Peyer's patch (tissue), 4 donors: ENCODE measurements at regions not wholly inside any gene's neighbourhood (a gene's known extent, or its start where the extent isn't known, plus 50 kb on each side); places are given as distances from the start of the nearest gene placed in this dataset.

Source experiments
- DNase-seq, 3 donors: peaks; one replicate each; pipeline ENCODE4 v3.0.0-alpha.2; 2017 to 2019
- H3K27ac ChIP-seq, 4 donors: fragments of 200-600 bp; sonication (generic); one replicate each; pipeline ENCODE4 v1.5.1; 2016 to 2019
- H3K27me3 ChIP-seq, 2 donors: fragments of 200-600 bp; sonication (generic); one replicate each; pipeline ENCODE4 v1.5.1; 2019
- H3K36me3 ChIP-seq, 3 donors: fragments of 200-600 bp; sonication (generic); one replicate each; pipeline ENCODE4 v1.5.1; 2016 to 2019
- H3K4me1 ChIP-seq, 4 donors: fragments of 200-600 bp; sonication (generic); one replicate each; pipeline ENCODE4 v1.5.1; 2016 to 2019
- H3K4me3 ChIP-seq, 4 donors: fragments of 200-600 bp; sonication (generic); 1 replicate in 3 of 4; 2 replicates in 1 of 4; pipeline ENCODE4 v1.5.1; 2016 to 2019; ENCODE audit warnings: mild to moderate bottlenecking in 1 of 4
- H3K9me3 ChIP-seq, 4 donors: fragments of 200-600 bp; sonication (generic); one replicate each; pipeline ENCODE4 v1.5.1; 2016 to 2019; ENCODE audit warnings: mild to moderate bottlenecking in 1 of 4
- CTCF ChIP-seq, 6 experiments: fragments of 450-650 bp in 4 of 6; fragments of 200-600 bp in 2 of 6; sonication (generic) in 1 of 6; IDR thresholded peaks; one replicate each; pipeline ENCODE4 v1.5.1; 2017 to 2019; ENCODE audit warnings: antibody characterized with exemption in 6 of 6, mild to moderate bottlenecking in 3 of 6, moderate library complexity in 1 of 6
- POLR2A ChIP-seq, 2 donors: fragments of 450-650 bp; IDR thresholded peaks; one replicate each; pipeline ENCODE4 v1.5.1; 2017; ENCODE audit warnings: antibody characterized with exemption in 2 of 2, mild to moderate bottlenecking in 2 of 2, moderate library complexity in 2 of 2

- Histone ChIP-seq H3K4me3 (no peak overlapping the region), H3K27ac (no peak overlapping the region), H3K9me3 (no peaks in the 10 kb centered on the region), H3K36me3 (no peaks in the 10 kb centered on the region), H3K4me1 (no peaks in the 10 kb centered on the region), H3K27me3 (no peaks in the 10 kb centered on the region)
- no peak for TF ChIP-seq CTCF (IDR thresholded peaks at IDR 0.05)
- no peak for TF ChIP-seq POLR2A (IDR thresholded peaks at IDR 0.05)
- no peak for DNase-seq
These were observed 70.3 kb upstream of the EPHA4 start for GRCh38 chr2:221642447-221642846.

- Histone ChIP-seq H3K27me3 (no peaks in the 10 kb centered on the region), H3K27ac (no peak overlapping the region), H3K4me1 (no peaks in the 10 kb centered on the region), H3K4me3 (no peak overlapping the region), H3K36me3 (no peaks in the 10 kb centered on the region), H3K9me3 (no peaks in the 10 kb centered on the region)
- no peak for DNase-seq
- no peak for TF ChIP-seq CTCF (IDR thresholded peaks at IDR 0.05)
- TF ChIP-seq POLR2A (IDR thresholded peaks at IDR 0.05): no peak
These were observed 69.2 kb upstream of the EPHA4 start for GRCh38 chr2:221641181-221641871.

- no peak overlapping the region for H3K27ac ChIP-seq
- TF ChIP-seq POLR2A (IDR thresholded peaks at IDR 0.05) (no peak), CTCF (IDR thresholded peaks at IDR 0.05) (no peak)
- H3K27me3 ChIP-seq: no peaks in the 10 kb centered on the region
- no peaks in the 10 kb centered on the region for H3K36me3 ChIP-seq
- no peak overlapping the region for H3K4me3 ChIP-seq
- DNase-seq: no peak
- no peaks in the 10 kb centered on the region for H3K4me1 ChIP-seq
- H3K9me3 ChIP-seq: no peaks in the 10 kb centered on the region
These were observed 68.6 kb upstream of the EPHA4 start for GRCh38 chr2:221640686-221641085.

GRCh38 chr2:221637851-221638250 lies 65.7 kb upstream of the EPHA4 start:
- Histone ChIP-seq H3K27me3 (no peaks in the 10 kb centered on the region), H3K4me1 (no peaks in the 10 kb centered on the region), H3K4me3 (no peak overlapping the region), H3K9me3 (no peaks in the 10 kb centered on the region), H3K36me3 (no peaks in the 10 kb centered on the region), H3K27ac (no peak overlapping the region)
- DNase-seq: no peak
- TF ChIP-seq POLR2A (IDR thresholded peaks at IDR 0.05): no peak
- TF ChIP-seq CTCF (IDR thresholded peaks at IDR 0.05): no peak

- no peaks in the 10 kb centered on the region for H3K4me1 ChIP-seq
- TF ChIP-seq CTCF (IDR thresholded peaks at IDR 0.05) (no peak), POLR2A (IDR thresholded peaks at IDR 0.05) (no peak)
- H3K9me3 ChIP-seq: no peaks in the 10 kb centered on the region
- no peak for DNase-seq
- no peak overlapping the region for H3K4me3 ChIP-seq
- no peak overlapping the region for H3K27ac ChIP-seq
- H3K36me3 ChIP-seq: no peaks in the 10 kb centered on the region
- no peaks in the 10 kb centered on the region for H3K27me3 ChIP-seq
These were observed 63.8 kb upstream of the EPHA4 start for GRCh38 chr2:221635949-221636348.

GRCh38 chr2:221629468-221629867 lies 57.4 kb upstream of the EPHA4 start:
- no peaks in the 10 kb centered on the region for H3K27me3 ChIP-seq
- no peak for TF ChIP-seq CTCF (IDR thresholded peaks at IDR 0.05)
- no peak for TF ChIP-seq POLR2A (IDR thresholded peaks at IDR 0.05)
- no peaks in the 10 kb centered on the region for H3K4me1 ChIP-seq
- no peaks in the 10 kb centered on the region for H3K36me3 ChIP-seq
- no peak overlapping the region for H3K27ac ChIP-seq
- no peak overlapping the region for H3K4me3 ChIP-seq
- no peak for DNase-seq
- no peaks in the 10 kb centered on the region for H3K9me3 ChIP-seq
